CD4-positive, CD25-positive, alpha-beta regulatory T cell (primary cell): ENCODE measurements at regions not wholly inside any gene's neighbourhood (a gene's known extent, or its start where the extent isn't known, plus 50 kb on each side); places are given as distances from the start of the nearest gene placed in this dataset.
A peak's percentile ranks its signal among the peaks of the same experiment; 100 is the strongest.

Experiments
- ATAC-seq, 2 donors: fragments of 150-1000 bp; cut with Tn5 transposase; one replicate each; pipeline ENCODE4 v1.10.0; 2021; ENCODE audit warnings: low read depth in 2 of 2, moderate number of reproducible peaks in 2 of 2, moderate library complexity in 1 of 2
- DNase-seq, 3 donors: peaks; one replicate each; pipeline versions ENCODE4 v3.0.0 to v3.0.0-alpha.2; 2012 to 2022; ENCODE audit warnings: mixed read lengths in 1 of 3
- H3K27ac ChIP-seq: one replicate; pipeline ENCODE4 v1.7.0; 2013; ENCODE audit warnings: mild to moderate bottlenecking, low read length; ENCODE audit not compliant: insufficient read depth, poor library complexity, severe bottlenecking
- H3K27me3 ChIP-seq: one replicate; pipeline ENCODE4 v1.7.0; 2013; ENCODE audit warnings: low read length; ENCODE audit not compliant: control insufficient read depth, insufficient read depth
- H3K36me3 ChIP-seq: one replicate; pipeline ENCODE4 v1.7.0; 2013; ENCODE audit warnings: mild to moderate bottlenecking, low read length, moderate library complexity; ENCODE audit not compliant: control insufficient read depth, insufficient read depth
- H3K4me1 ChIP-seq: 2 replicates; pipeline ENCODE4 v1.7.0; 2013; ENCODE audit warnings: mild to moderate bottlenecking, low read length; ENCODE audit not compliant: insufficient read depth, control insufficient read depth, poor library complexity, severe bottlenecking
- H3K4me3 ChIP-seq: one replicate; pipeline ENCODE4 v1.7.0; 2013; ENCODE audit warnings: low read depth, mild to moderate bottlenecking, low read length, moderate library complexity
- H3K9me3 ChIP-seq, 2 experiments: 1 replicate in 1 of 2; 2 replicates in 1 of 2; pipeline ENCODE4 v1.7.0; 2013; ENCODE audit warnings: low read length in 2 of 2, mild to moderate bottlenecking in 1 of 2, moderate library complexity in 1 of 2; ENCODE audit not compliant: control insufficient read depth in 2 of 2
- H3K27ac Mint-ChIP-seq, 3 donors: one replicate each; pipeline ENCODE4 v1.8.0; 2020 to 2022; ENCODE audit warnings: mild to moderate bottlenecking in 3 of 3, mixed read lengths in 3 of 3, moderate library complexity in 2 of 3
- H3K27me3 Mint-ChIP-seq: one replicate; pipeline ENCODE4 v1.8.0; 2022; ENCODE audit warnings: mild to moderate bottlenecking, mixed read lengths
- H3K36me3 Mint-ChIP-seq: one replicate; pipeline ENCODE4 v1.8.0; 2020; ENCODE audit warnings: mixed read lengths
- H3K4me1 Mint-ChIP-seq, 4 donors: one replicate each; pipeline ENCODE4 v1.8.0; 2020 to 2022; ENCODE audit warnings: mixed read lengths in 4 of 4, mild to moderate bottlenecking in 1 of 4
- H3K4me3 Mint-ChIP-seq, 4 donors: one replicate each; pipeline ENCODE4 v1.8.0; 2020 to 2022; ENCODE audit warnings: mild to moderate bottlenecking in 4 of 4, mixed read lengths in 4 of 4, moderate library complexity in 3 of 4
- H3K9me3 Mint-ChIP-seq, 7 donors: one replicate each; pipeline ENCODE4 v1.8.0; 2020 to 2022; ENCODE audit warnings: mixed read lengths in 7 of 7, mild to moderate bottlenecking in 3 of 7, moderate library complexity in 2 of 7

GRCh38 chr1:43044572-43045361, 86.1 kb upstream of the SLC2A1 start:
- H3K27ac Mint-ChIP-seq: no peak overlapping the region
- H3K4me3 Mint-ChIP-seq: no peak overlapping the region
- DNase-seq (no peak), ATAC-seq (no peak)
- no peaks in the 10 kb centered on the region for H3K4me1 ChIP-seq
- H3K4me3 ChIP-seq: no peak overlapping the region
- H3K27me3 Mint-ChIP-seq: peaks cover 6% of the 10 kb centered on the region
- peaks cover 0 to 6% (median 2%) of the 10 kb centered on the region in 4 donors for H3K4me1 Mint-ChIP-seq
- H3K36me3 Mint-ChIP-seq: no peaks in the 10 kb centered on the region
- H3K27ac ChIP-seq: no peak overlapping the region
- H3K9me3 Mint-ChIP-seq: no peaks in the 10 kb centered on the region
- no peaks in the 10 kb centered on the region for H3K9me3 ChIP-seq
- no peaks in the 10 kb centered on the region for H3K36me3 ChIP-seq
- no peaks in the 10 kb centered on the region for H3K27me3 ChIP-seq

GRCh38 chr1:43043695-43044094, 85.0 kb upstream of the SLC2A1 start:
- Histone ChIP-seq H3K4me1 (no peaks in the 10 kb centered on the region), H3K36me3 (no peaks in the 10 kb centered on the region), H3K27ac (no peak overlapping the region), H3K9me3 (no peaks in the 10 kb centered on the region), H3K27me3 (no peaks in the 10 kb centered on the region), H3K4me3 (no peak overlapping the region)
- Mint-ChIP-seq H3K27me3 (peaks cover 6% of the 10 kb centered on the region), H3K9me3 (no peaks in the 10 kb centered on the region), H3K4me1 (peaks cover 0 to 6% (median 0%) of the 10 kb centered on the region in 4 donors), H3K4me3 (no peak overlapping the region), H3K36me3 (no peaks in the 10 kb centered on the region), H3K27ac (no peak overlapping the region)
- no peak for ATAC-seq
- DNase-seq: no peak

- Mint-ChIP-seq H3K4me3 (no peak overlapping the region), H3K9me3 (no peaks in the 10 kb centered on the region), H3K27ac (no peak overlapping the region)
These were observed 84.2 kb upstream of the SLC2A1 start for GRCh38 chr1:43042773-43043457.

GRCh38 chr1:43042127-43042526, 83.5 kb upstream of the SLC2A1 start:
- Mint-ChIP-seq H3K27me3 (peaks cover 6% of the 10 kb centered on the region), H3K4me3 (no peak overlapping the region), H3K36me3 (no peaks in the 10 kb centered on the region), H3K4me1 (peaks cover 0 to 5% (median 0%) of the 10 kb centered on the region in 4 donors), H3K9me3 (no peaks in the 10 kb centered on the region), H3K27ac (peak overlapping the region in 1 of 3 donors; percentile 23)
- Histone ChIP-seq H3K27ac (no peak overlapping the region), H3K9me3 (no peaks in the 10 kb centered on the region), H3K4me3 (no peak overlapping the region), H3K36me3 (no peaks in the 10 kb centered on the region), H3K27me3 (no peaks in the 10 kb centered on the region), H3K4me1 (no peaks in the 10 kb centered on the region)
- DNase-seq (no peak), ATAC-seq (no peak)

More at GRCh38 chr1:43042773-43043457, 84.2 kb upstream of the SLC2A1 start:
- H3K4me1 ChIP-seq: no peaks in the 10 kb centered on the region
- ATAC-seq: no peak
- peak in 1 of 3 donors; percentile 15 for DNase-seq
- H3K4me3 ChIP-seq: no peak overlapping the region
- no peaks in the 10 kb centered on the region for H3K36me3 ChIP-seq
- H3K9me3 ChIP-seq: no peaks in the 10 kb centered on the region
- no peak overlapping the region for H3K27ac ChIP-seq
- no peaks in the 10 kb centered on the region for H3K27me3 ChIP-seq
- Mint-ChIP-seq H3K4me1 (peaks cover 0 to 5% (median 0%) of the 10 kb centered on the region in 4 donors), H3K27me3 (peaks cover 6% of the 10 kb centered on the region), H3K36me3 (no peaks in the 10 kb centered on the region)

- Histone ChIP-seq H3K4me3 (no peak overlapping the region), H3K27me3 (no peaks in the 10 kb centered on the region), H3K9me3 (no peaks in the 10 kb centered on the region), H3K36me3 (no peaks in the 10 kb centered on the region), H3K27ac (no peak overlapping the region), H3K4me1 (no peaks in the 10 kb centered on the region)
- Mint-ChIP-seq H3K27me3 (peaks cover 6% of the 10 kb centered on the region), H3K36me3 (no peaks in the 10 kb centered on the region), H3K9me3 (no peaks in the 10 kb centered on the region), H3K27ac (no peak overlapping the region), H3K4me1 (peaks cover 0 to 5% (median 0%) of the 10 kb centered on the region in 4 donors), H3K4me3 (no peak overlapping the region)
- ATAC-seq (no peak), DNase-seq (no peak)
These were observed 82.9 kb upstream of the SLC2A1 start for GRCh38 chr1:43041591-43041990.

- H3K4me3 Mint-ChIP-seq: no peak overlapping the region
- no peaks in the 10 kb centered on the region for H3K9me3 Mint-ChIP-seq
- H3K27me3 Mint-ChIP-seq: no peaks in the 10 kb centered on the region
- H3K27ac Mint-ChIP-seq: no peak overlapping the region
- H3K27ac ChIP-seq: no peak overlapping the region
- peaks cover 7% of the 10 kb centered on the region for H3K4me1 ChIP-seq
- peaks cover 4 to 10% (median 8%) of the 10 kb centered on the region in 4 donors for H3K4me1 Mint-ChIP-seq
- H3K36me3 ChIP-seq: no peaks in the 10 kb centered on the region
- no peaks in the 10 kb centered on the region for H3K9me3 ChIP-seq
- no peaks in the 10 kb centered on the region for H3K36me3 Mint-ChIP-seq
- no peaks in the 10 kb centered on the region for H3K27me3 ChIP-seq
- DNase-seq: no peak
- H3K4me3 ChIP-seq: no peak overlapping the region
- no peak for ATAC-seq
These were observed 80.8 kb upstream of the SLC2A1 start for GRCh38 chr1:43039228-43040055.

- H3K27me3 ChIP-seq: no peaks in the 10 kb centered on the region
- no peak overlapping the region for H3K4me3 ChIP-seq
- no peak overlapping the region for H3K4me3 Mint-ChIP-seq
- DNase-seq: no peak
- H3K27ac Mint-ChIP-seq: no peak overlapping the region
- H3K27me3 Mint-ChIP-seq: no peaks in the 10 kb centered on the region
- no peaks in the 10 kb centered on the region for H3K9me3 ChIP-seq
- no peak for ATAC-seq
- no peaks in the 10 kb centered on the region for H3K9me3 Mint-ChIP-seq
- no peak overlapping the region for H3K27ac ChIP-seq
- no peaks in the 10 kb centered on the region for H3K36me3 Mint-ChIP-seq
- no peaks in the 10 kb centered on the region for H3K36me3 ChIP-seq
- peaks cover 4 to 15% (median 10%) of the 10 kb centered on the region in 4 donors for H3K4me1 Mint-ChIP-seq
- peaks cover 10% of the 10 kb centered on the region for H3K4me1 ChIP-seq
These were observed 79.7 kb upstream of the SLC2A1 start for GRCh38 chr1:43038232-43038935.
